Keratinocyte (primary cell): ENCODE measurements at regions not wholly inside any gene's neighbourhood (a gene's known extent, or its start where the extent isn't known, plus 50 kb on each side); places are given as distances from the start of the nearest gene placed in this dataset.

Experiments used
- DNase-seq: peaks from one replicate; pipeline ENCODE4 v3.0.0-alpha.2; 2011; ENCODE audit warnings: low read depth, missing footprints, low spot score
- FAIRE-seq: peaks from 2 replicates; lab custom pipeline; 2011; peaks lifted over from hg19 to GRCh38; lab: Jason Lieb, UNC
- H2AFZ ChIP-seq: 2 replicates; pipeline ENCODE4 v1.6.0; 2012; ENCODE audit warnings: low read length, control low read depth, inconsistent platforms; ENCODE audit not compliant: control insufficient read depth
- H3K27ac ChIP-seq: 2 replicates; pipeline ENCODE4 v1.5.1; 2011; ENCODE audit warnings: low read length; ENCODE audit not compliant: control insufficient read depth, insufficient read depth
- H3K27me3 ChIP-seq: 3 replicates; pipeline ENCODE4 v1.6.0; 2011; ENCODE audit warnings: low read length; ENCODE audit not compliant: control insufficient read depth, insufficient read depth; ENCODE audit errors: extremely low read depth
- H3K36me3 ChIP-seq, 2 experiments: 2 replicates in 1 of 2; 3 replicates in 1 of 2; pipeline ENCODE4 v1.5.1; 2011; ENCODE audit warnings: low read length in 2 of 2, mild to moderate bottlenecking in 1 of 2; ENCODE audit not compliant: control insufficient read depth in 2 of 2, insufficient read depth in 2 of 2; ENCODE audit errors: extremely low read depth in 1 of 2
- H3K4me1 ChIP-seq: 3 replicates; pipeline ENCODE4 v1.5.1; 2011; ENCODE audit warnings: low read length; ENCODE audit not compliant: control insufficient read depth, insufficient read depth; ENCODE audit errors: extremely low read depth
- H3K4me2 ChIP-seq: 3 replicates; pipeline ENCODE4 v1.6.0; 2011; ENCODE audit warnings: low read depth, low read length; ENCODE audit not compliant: control insufficient read depth, insufficient read depth; ENCODE audit errors: extremely low read depth
- H3K4me3 ChIP-seq, 3 experiments: fragments of 200-600 bp in 1 of 3; sonication (generic) in 1 of 3; 2 replicates in 2 of 3; 3 replicates in 1 of 3; pipeline ENCODE4 v1.5.1; 2011 to 2016; ENCODE audit warnings: low read length in 3 of 3, mild to moderate bottlenecking in 3 of 3, control low read depth in 2 of 3, inconsistent platforms in 1 of 3, low read depth in 1 of 3, mixed read lengths in 1 of 3, mixed run types in 1 of 3, moderate library complexity in 1 of 3; ENCODE audit not compliant: control insufficient read depth in 2 of 3, insufficient read depth in 2 of 3; ENCODE audit errors: extremely low read depth in 1 of 3
- H3K79me2 ChIP-seq: 2 replicates; pipeline ENCODE4 v1.6.0; 2012; ENCODE audit warnings: low read length; ENCODE audit not compliant: control insufficient read depth, insufficient read depth
- H3K9ac ChIP-seq: 3 replicates; pipeline ENCODE4 v1.6.0; 2011; ENCODE audit warnings: low read length; ENCODE audit not compliant: control insufficient read depth, insufficient read depth; ENCODE audit errors: extremely low read depth
- H3K9me1 ChIP-seq: 3 replicates; pipeline ENCODE4 v1.6.0; 2011; ENCODE audit warnings: low read length; ENCODE audit not compliant: control insufficient read depth, insufficient read depth; ENCODE audit errors: extremely low read depth
- H3K9me3 ChIP-seq: 2 replicates; pipeline ENCODE4 v1.5.1; 2012; ENCODE audit warnings: low read depth, low read length; ENCODE audit not compliant: control insufficient read depth
- H4K20me1 ChIP-seq: 3 replicates; pipeline ENCODE4 v1.6.0; 2011; ENCODE audit warnings: low read length; ENCODE audit not compliant: control insufficient read depth, insufficient read depth; ENCODE audit errors: extremely low read depth
- CTCF ChIP-seq, 3 experiments: IDR thresholded peaks in 1 of 3; conservative IDR thresholded peaks in 1 of 3; optimal IDR thresholded peaks in 1 of 3; 2 replicates in 2 of 3; 3 replicates in 1 of 3; pipeline versions ENCODE3 to v1.5.1; 2011; ENCODE audit warnings: low read length in 3 of 3, mild to moderate bottlenecking in 3 of 3, moderate library complexity in 2 of 3, control low read depth in 1 of 3, inconsistent platforms in 1 of 3; ENCODE audit not compliant: insufficient read depth in 2 of 3; ENCODE audit errors: extremely low read depth in 1 of 3
- EZH2 ChIP-seq: IDR thresholded peaks from one replicate; pipeline ENCODE4 v1.6.1; 2012; ENCODE audit warnings: inconsistent platforms, mild to moderate bottlenecking, low read length, moderate library complexity
- dilution Hi-C: fragments of 300-500 bp; cut with MboI; formaldehyde crosslinking; loops from one replicate; pipeline ENCODE4 v1.7.0; 2020; ENCODE audit warnings: low sequenced_read_pairs; ENCODE audit not compliant: extremely low pct_ligation_motif_present

GRCh38 chr2:7392076-7392787, 475.0 kb downstream of the RNF144A start:
- DNase-seq (no peak), FAIRE-seq (no peak)
- TF ChIP-seq CTCF (optimal IDR thresholded peaks at IDR 0.05 in 1 of 3, IDR thresholded peaks at IDR 0.05 in 1 of 3, conservative IDR thresholded peaks at IDR 0.05 in 1 of 3; ENCODE audit: extremely low read depth in 1 of 3, insufficient read depth in 2 of 3, low read length in 3 of 3): no peak
- no peak overlapping the region for H3K4me3 ChIP-seq
- H4K20me1 ChIP-seq: no peaks in the 10 kb centered on the region
- H3K9me3 ChIP-seq: no peaks in the 10 kb centered on the region
- H3K36me3 ChIP-seq: no peaks in the 10 kb centered on the region
- dilution Hi-C loops: no loop called here
- H3K27ac ChIP-seq: no peak overlapping the region
- H3K4me1 ChIP-seq: no peaks in the 10 kb centered on the region
- H3K27me3 ChIP-seq: no peaks in the 10 kb centered on the region
- H3K9me1 ChIP-seq: no peaks in the 10 kb centered on the region
- H2AFZ ChIP-seq: no peak overlapping the region
- H3K4me2 ChIP-seq: no peak overlapping the region
- H3K79me2 ChIP-seq: no peaks in the 10 kb centered on the region
- H3K9ac ChIP-seq: no peak overlapping the region

GRCh38 chr2:7394195-7394594, 477.0 kb downstream of the RNF144A start:
- Histone ChIP-seq H3K9me3 (no peaks in the 10 kb centered on the region), H3K27ac (no peak overlapping the region), H3K27me3 (no peaks in the 10 kb centered on the region), H3K79me2 (no peaks in the 10 kb centered on the region), H3K9ac (no peak overlapping the region), H3K36me3 (no peaks in the 10 kb centered on the region), H3K4me1 (no peaks in the 10 kb centered on the region), H2AFZ (no peak overlapping the region), H3K4me3 (no peak overlapping the region), H4K20me1 (no peaks in the 10 kb centered on the region), H3K9me1 (no peaks in the 10 kb centered on the region), H3K4me2 (no peak overlapping the region)
- DNase-seq (no peak), FAIRE-seq (no peak)
- dilution Hi-C loops: no loop called here
- no peak for TF ChIP-seq EZH2

GRCh38 chr2:7400628-7401027, 483.4 kb downstream of the RNF144A start:
- TF ChIP-seq CTCF (optimal IDR thresholded peaks at IDR 0.05 in 1 of 3, IDR thresholded peaks at IDR 0.05 in 1 of 3, conservative IDR thresholded peaks at IDR 0.05 in 1 of 3; ENCODE audit: extremely low read depth in 1 of 3, insufficient read depth in 2 of 3, low read length in 3 of 3): no peak
- TF ChIP-seq EZH2: no peak
- FAIRE-seq: no peak

More at GRCh38 chr2:7400628-7401027, 483.4 kb downstream of the RNF144A start:
- Histone ChIP-seq H3K9ac (no peak overlapping the region), H3K27ac (no peak overlapping the region), H3K4me1 (no peaks in the 10 kb centered on the region), H3K79me2 (no peaks in the 10 kb centered on the region), H3K4me2 (no peak overlapping the region), H4K20me1 (no peaks in the 10 kb centered on the region), H3K4me3 (no peak overlapping the region), H3K27me3 (no peaks in the 10 kb centered on the region), H3K36me3 (no peaks in the 10 kb centered on the region), H3K9me1 (no peaks in the 10 kb centered on the region), H2AFZ (no peak overlapping the region), H3K9me3 (no peaks in the 10 kb centered on the region)
- DNase-seq: no peak
- dilution Hi-C loops: no loop called here
